GM23338 (cell line): ENCODE measurements at regions not wholly inside any gene's neighbourhood (a gene's known extent, or its start where the extent isn't known, plus 50 kb on each side); places are given as distances from the start of the nearest gene placed in this dataset.

Experiments used
- ATAC-seq: fragments of 200-7000 bp; cut with Tn5 transposase; 3 replicates; pipeline ENCODE4 v1.9.1; 2020
- DNase-seq: peaks from one replicate; pipeline ENCODE4 v3.0.0-alpha.2; 2015; ENCODE audit warnings: low spot score
- H2AFZ ChIP-seq: fragments of 200-600 bp; sonication (generic); 2 replicates; pipeline ENCODE4 v1.8.0; 2016; ENCODE audit warnings: antibody characterized with exemption, mild to moderate bottlenecking, moderate library complexity
- H3F3A ChIP-seq: fragments of 200-600 bp; sonication (generic); replicated peaks from 2 replicates; pipeline ENCODE4 v1.8.0; 2017; ENCODE audit warnings: antibody characterized with exemption, mixed run types, low read depth
- H3K27ac ChIP-seq: fragments of 200-600 bp; sonication (generic); 2 replicates; pipeline ENCODE4 v1.6.1; 2016; ENCODE audit warnings: low read depth
- H3K27me3 ChIP-seq: fragments of 200-600 bp; sonication (generic); 2 replicates; pipeline ENCODE4 v1.8.0; 2016; ENCODE audit warnings: mild to moderate bottlenecking, mixed run types, moderate library complexity; ENCODE audit not compliant: insufficient read depth
- H3K36me3 ChIP-seq: fragments of 200-600 bp; sonication (generic); 2 replicates; pipeline ENCODE4 v1.8.0; 2016; ENCODE audit warnings: mild to moderate bottlenecking; ENCODE audit not compliant: insufficient read depth
- H3K4me1 ChIP-seq: fragments of 200-600 bp; sonication (generic); 2 replicates; pipeline ENCODE4 v1.8.0; 2016; ENCODE audit warnings: mild to moderate bottlenecking, moderate library complexity; ENCODE audit not compliant: insufficient read depth
- H3K4me2 ChIP-seq: fragments of 200-600 bp; sonication (generic); 2 replicates; pipeline ENCODE4 v1.7.1; 2017; ENCODE audit warnings: mixed run types
- H3K4me3 ChIP-seq: fragments of 200-600 bp; sonication (generic); 2 replicates; pipeline ENCODE4 v1.6.1; 2016; ENCODE audit warnings: mixed run types
- H3K79me2 ChIP-seq: fragments of 200-600 bp; sonication (generic); replicated peaks from 2 replicates; pipeline ENCODE4 v1.8.0; 2017; ENCODE audit warnings: mild to moderate bottlenecking; ENCODE audit not compliant: insufficient read depth
- H3K9me2 ChIP-seq: fragments of 200-600 bp; sonication (generic); 2 replicates; pipeline ENCODE4 v1.8.0; 2017; ENCODE audit not compliant: insufficient read depth
- H4K20me1 ChIP-seq: fragments of 200-600 bp; sonication (generic); replicated peaks from 2 replicates; pipeline ENCODE4 v1.8.0; 2017; ENCODE audit warnings: mild to moderate bottlenecking; ENCODE audit not compliant: insufficient read depth
- H3K27ac Mint-ChIP-seq: 2 replicates; pipeline ENCODE4 v1.8.0; 2020; ENCODE audit warnings: inconsistent platforms, mild to moderate bottlenecking, moderate library complexity, mixed read lengths
- H3K27me3 Mint-ChIP-seq: 3 replicates; pipeline ENCODE4 v1.8.0; 2022; ENCODE audit warnings: low read depth, mild to moderate bottlenecking, moderate library complexity, mixed read lengths, inconsistent platforms; ENCODE audit not compliant: insufficient read depth, poor library complexity
- H3K36me3 Mint-ChIP-seq: 3 replicates; pipeline ENCODE4 v1.8.0; 2021; ENCODE audit warnings: low read depth, mild to moderate bottlenecking, inconsistent platforms, moderate library complexity, mixed read lengths
- H3K4me1 Mint-ChIP-seq: 3 replicates; pipeline ENCODE4 v1.8.0; 2020; ENCODE audit warnings: mild to moderate bottlenecking, inconsistent platforms, mixed read lengths
- H3K4me3 Mint-ChIP-seq: 3 replicates; pipeline ENCODE4 v1.8.0; 2021; ENCODE audit warnings: moderate library complexity, mild to moderate bottlenecking, inconsistent platforms, mixed read lengths
- H3K9me3 Mint-ChIP-seq: 3 replicates; pipeline ENCODE4 v1.8.0; 2020; ENCODE audit warnings: moderate library complexity, mild to moderate bottlenecking, inconsistent platforms, mixed read lengths
- CREB1 ChIP-seq: fragments of 250-450 bp; sonication (Bioruptor Pico); IDR thresholded peaks from 2 replicates; pipeline ENCODE4 v1.5.0; 2020; ENCODE audit warnings: low read depth, mild to moderate bottlenecking, moderate library complexity
- CTCF ChIP-seq, 2 experiments: fragments of 200-600 bp in 1 of 2; sonication (generic) in 1 of 2; conservative IDR thresholded peaks; 2 replicates each; pipeline versions ENCODE4 v1.5.1 to v1.6.1; 2016 to 2017; ENCODE audit warnings: antibody characterized with exemption in 2 of 2, low read depth in 2 of 2, mild to moderate bottlenecking in 2 of 2, moderate library complexity in 1 of 2
- ETS1 ChIP-seq: IDR thresholded peaks from 2 replicates; pipeline ENCODE4 v1.6.1; 2016; ENCODE audit warnings: antibody characterized with exemption
- EZH2 ChIP-seq: fragments of 200-600 bp; sonication (generic); IDR thresholded peaks from one replicate; pipeline ENCODE4 v1.8.0; 2017; ENCODE audit warnings: antibody characterized with exemption, mild to moderate bottlenecking, low read depth; ENCODE audit not compliant: unreplicated experiment
- EZH2phosphoT487 ChIP-seq: fragments of 200-600 bp; sonication (generic); IDR thresholded peaks from one replicate; pipeline ENCODE4 v1.8.1; 2018; ENCODE audit warnings: antibody characterized with exemption; ENCODE audit not compliant: unreplicated experiment
- NANOG ChIP-seq: IDR thresholded peaks from 2 replicates; pipeline ENCODE4 v1.6.1; 2016; ENCODE audit warnings: antibody characterized with exemption, borderline replicate concordance
- POLR2AphosphoS5 ChIP-seq: IDR thresholded peaks from 2 replicates; pipeline ENCODE4 v1.6.1; 2016; ENCODE audit warnings: antibody characterized with exemption, low read depth
- STAT1 ChIP-seq: IDR thresholded peaks from one replicate; pipeline ENCODE4 v1.6.1; 2016; ENCODE audit warnings: antibody characterized with exemption; ENCODE audit not compliant: unreplicated experiment
- ZNF114 ChIP-seq: fragments of 250-450 bp; sonication (Bioruptor Pico); IDR thresholded peaks from 2 replicates; pipeline ENCODE4 v1.5.0; 2020; ENCODE audit warnings: mild to moderate bottlenecking, moderate library complexity
- ZNF331 ChIP-seq: fragments of 250-450 bp; sonication (Bioruptor Pico); IDR thresholded peaks from 2 replicates; pipeline ENCODE4 v1.5.0; 2020; ENCODE audit warnings: low read depth, mild to moderate bottlenecking, moderate library complexity
- ZNF462 ChIP-seq: fragments of 250-450 bp; sonication (Bioruptor Pico); IDR thresholded peaks from 2 replicates; pipeline ENCODE4 v1.5.0; 2020; ENCODE audit warnings: mild to moderate bottlenecking, moderate library complexity

GRCh38 chrX:143788265-143788664, 67.7 kb upstream of the SPANXN2 start:
- Histone ChIP-seq H3K4me2 (no peak overlapping the region), H3K4me3 (no peak overlapping the region), H3K79me2 (no peaks in the 10 kb centered on the region), H3K27ac (no peak overlapping the region), H3K27me3 (no peaks in the 10 kb centered on the region), H3K4me1 (no peaks in the 10 kb centered on the region), H3F3A (no peaks in the 10 kb centered on the region), H3K9me2 (no peaks in the 10 kb centered on the region), H3K36me3 (no peaks in the 10 kb centered on the region), H4K20me1 (no peaks in the 10 kb centered on the region), H2AFZ (no peak overlapping the region)
- H3K9me3 Mint-ChIP-seq = peaks cover 69% of the 10 kb centered on the region
- ATAC-seq = no peak
- H3K4me1 Mint-ChIP-seq = no peaks in the 10 kb centered on the region
- no peak overlapping the region for H3K4me3 Mint-ChIP-seq
- no peak overlapping the region for H3K27ac Mint-ChIP-seq
- H3K36me3 Mint-ChIP-seq = peaks cover 3% of the 10 kb centered on the region; the same call in 2 of the 3 replicates
- H3K27me3 Mint-ChIP-seq = no peaks in the 10 kb centered on the region
- TF ChIP-seq CTCF (conservative IDR thresholded peaks at IDR 0.05; ENCODE audit: low read depth in 2 of 2) (peak in 1 of 2 experiments; percentile 19; a peak in 2 of 4 replicates), POLR2AphosphoS5 (no peak)
- peak; percentile 1 for DNase-seq

GRCh38 chrX:143787341-143787740, 66.8 kb upstream of the SPANXN2 start:
- H3K4me3 Mint-ChIP-seq = no peak overlapping the region
- no peak overlapping the region for H3K4me2 ChIP-seq
- peaks cover 3% of the 10 kb centered on the region; the same call in 2 of the 3 replicates for H3K36me3 Mint-ChIP-seq
- peaks cover 61% of the 10 kb centered on the region for H3K9me3 Mint-ChIP-seq
- no peaks in the 10 kb centered on the region for H3F3A ChIP-seq
- no peak overlapping the region for H3K27ac ChIP-seq
- H2AFZ ChIP-seq = no peak overlapping the region
- DNase-seq (no peak), ATAC-seq (no peak)
- no peaks in the 10 kb centered on the region for H3K9me2 ChIP-seq
- no peaks in the 10 kb centered on the region for H3K36me3 ChIP-seq
- no peaks in the 10 kb centered on the region for H4K20me1 ChIP-seq
- no peak overlapping the region for H3K4me3 ChIP-seq
- H3K27ac Mint-ChIP-seq = no peak overlapping the region
- H3K4me1 Mint-ChIP-seq = no peaks in the 10 kb centered on the region
- H3K27me3 Mint-ChIP-seq = no peaks in the 10 kb centered on the region
- no peaks in the 10 kb centered on the region for H3K4me1 ChIP-seq
- H3K79me2 ChIP-seq = no peaks in the 10 kb centered on the region
- H3K27me3 ChIP-seq = no peaks in the 10 kb centered on the region
- no peak for TF ChIP-seq CREB1 (CRISPR knock-in tag)
- TF ChIP-seq POLR2AphosphoS5 = no peak
- TF ChIP-seq STAT1 = no peak
- no peak for TF ChIP-seq ZNF331 (CRISPR knock-in tag)
- no peak for TF ChIP-seq CTCF (conservative IDR thresholded peaks at IDR 0.05; ENCODE audit: low read depth in 2 of 2)
- TF ChIP-seq ZNF114 (CRISPR knock-in tag) = no peak
- TF ChIP-seq NANOG = no peak
- no peak for TF ChIP-seq ZNF462
- TF ChIP-seq EZH2 = no peak
- TF ChIP-seq EZH2phosphoT487 = no peak
- no peak for TF ChIP-seq ETS1
